DOHH2 (cell line): ENCODE measurements at regions not wholly inside any gene's neighbourhood (a gene's known extent, or its start where the extent isn't known, plus 50 kb on each side); places are given as distances from the start of the nearest gene placed in this dataset.

ENCODE experiments used
- EZH2phosphoT487 ChIP-seq: fragments of 200-600 bp; sonication (generic); IDR thresholded peaks from 2 replicates; pipeline ENCODE4 v1.6.1; 2017; ENCODE audit warnings: borderline replicate concordance, mild to moderate bottlenecking, antibody characterized with exemption, low read length, moderate library complexity, mixed read lengths
- TF ChIP-seq, protein P1 (sequence below): fragments of 200-600 bp; sonication (generic); IDR thresholded peaks from one replicate; pipeline ENCODE4 v1.5.1; 2014; ENCODE audit warnings: antibody characterized with exemption, mild to moderate bottlenecking, low read depth, low read length; ENCODE audit not compliant: poor library complexity, severe bottlenecking

DNA sequence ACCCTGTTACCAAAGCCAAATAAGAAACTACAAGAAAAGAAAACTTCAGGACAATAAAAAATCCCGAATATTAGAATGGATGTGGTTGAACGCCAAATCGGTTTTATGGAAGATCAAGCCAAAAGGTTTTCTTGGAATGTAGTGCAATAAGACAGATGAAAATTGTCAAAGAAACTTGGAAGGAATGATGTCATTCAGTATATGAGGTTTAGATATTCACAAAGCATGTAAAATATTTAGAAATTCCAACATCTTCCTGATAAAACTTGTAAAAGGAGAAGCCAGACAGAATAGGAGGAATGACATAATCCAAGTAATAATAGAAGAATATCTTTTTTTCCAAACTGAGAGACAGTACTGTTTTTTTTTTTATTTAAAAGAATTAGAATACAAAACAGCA lies 130.3 kb upstream of the ZPLD1 start:
- TF ChIP-seq, protein P1, sequence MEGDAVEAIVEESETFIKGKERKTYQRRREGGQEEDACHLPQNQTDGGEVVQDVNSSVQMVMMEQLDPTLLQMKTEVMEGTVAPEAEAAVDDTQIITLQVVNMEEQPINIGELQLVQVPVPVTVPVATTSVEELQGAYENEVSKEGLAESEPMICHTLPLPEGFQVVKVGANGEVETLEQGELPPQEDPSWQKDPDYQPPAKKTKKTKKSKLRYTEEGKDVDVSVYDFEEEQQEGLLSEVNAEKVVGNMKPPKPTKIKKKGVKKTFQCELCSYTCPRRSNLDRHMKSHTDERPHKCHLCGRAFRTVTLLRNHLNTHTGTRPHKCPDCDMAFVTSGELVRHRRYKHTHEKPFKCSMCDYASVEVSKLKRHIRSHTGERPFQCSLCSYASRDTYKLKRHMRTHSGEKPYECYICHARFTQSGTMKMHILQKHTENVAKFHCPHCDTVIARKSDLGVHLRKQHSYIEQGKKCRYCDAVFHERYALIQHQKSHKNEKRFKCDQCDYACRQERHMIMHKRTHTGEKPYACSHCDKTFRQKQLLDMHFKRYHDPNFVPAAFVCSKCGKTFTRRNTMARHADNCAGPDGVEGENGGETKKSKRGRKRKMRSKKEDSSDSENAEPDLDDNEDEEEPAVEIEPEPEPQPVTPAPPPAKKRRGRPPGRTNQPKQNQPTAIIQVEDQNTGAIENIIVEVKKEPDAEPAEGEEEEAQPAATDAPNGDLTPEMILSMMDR = no peak
- no peak for TF ChIP-seq EZH2phosphoT487
